Activated T-cell treated with anti-CD3 and anti-CD28 coated beads, Interleukin-2, amount 50 U/mL, for 72 hours (primary cell): ENCODE measurements at regions not wholly inside any gene's neighbourhood (a gene's known extent, or its start where the extent isn't known, plus 50 kb on each side); places are given as distances from the start of the nearest gene placed in this dataset.

Source experiments
- ATAC-seq, 2 donors: fragments of 150-1000 bp; cut with Tn5 transposase; replicated peaks in 1 of 2; 2 replicates each; pipeline ENCODE4 v1.10.0; 2021; ENCODE audit warnings: moderate library complexity in 2 of 2, mild to moderate bottlenecking in 1 of 2
- DNase-seq, 2 donors: peaks; one replicate each; pipeline ENCODE4 v3.0.0; 2021 to 2022; ENCODE audit warnings: mixed read lengths in 1 of 2
- H3K27ac Mint-ChIP-seq: one replicate; pipeline ENCODE4 v1.8.0; 2022; ENCODE audit warnings: mild to moderate bottlenecking, moderate library complexity, mixed read lengths
- H3K27me3 Mint-ChIP-seq: one replicate; pipeline ENCODE4 v1.8.0; 2022; ENCODE audit warnings: low read depth, mixed read lengths
- H3K36me3 Mint-ChIP-seq, 2 donors: one replicate each; pipeline ENCODE4 v1.8.0; 2022; ENCODE audit warnings: mixed read lengths in 2 of 2, mild to moderate bottlenecking in 1 of 2; ENCODE audit not compliant: insufficient read depth in 2 of 2
- H3K4me1 Mint-ChIP-seq: one replicate; pipeline ENCODE4 v1.8.0; 2022; ENCODE audit warnings: low read depth, mixed read lengths
- H3K4me3 Mint-ChIP-seq, 2 donors: one replicate each; pipeline ENCODE4 v1.8.0; 2022; ENCODE audit warnings: mild to moderate bottlenecking in 2 of 2, mixed read lengths in 2 of 2, moderate library complexity in 2 of 2
- H3K9me3 Mint-ChIP-seq, 2 donors: one replicate each; pipeline ENCODE4 v1.8.0; 2022; ENCODE audit warnings: mixed read lengths in 2 of 2

GRCh38 chr20:12358006-12358654, 440.4 kb downstream of the BTBD3 start:
- Mint-ChIP-seq H3K4me3 (no peak overlapping the region), H3K27ac (no peak overlapping the region), H3K36me3 (peaks cover 0 to 2% of the 10 kb centered on the region in 2 donors), H3K4me1 (no peaks in the 10 kb centered on the region), H3K9me3 (peaks cover 7 to 10% of the 10 kb centered on the region in 2 donors), H3K27me3 (no peaks in the 10 kb centered on the region)
- ATAC-seq, result no peak
- DNase-seq, result no peak

GRCh38 chr20:12358655-12359009, 440.9 kb downstream of the BTBD3 start:
- H3K36me3 Mint-ChIP-seq, result peaks cover 0 to 2% of the 10 kb centered on the region in 2 donors
- H3K9me3 Mint-ChIP-seq, result peaks cover 7 to 10% of the 10 kb centered on the region in 2 donors
- ATAC-seq (no peak), DNase-seq (no peak)
- H3K27ac Mint-ChIP-seq, result no peak overlapping the region
- H3K4me1 Mint-ChIP-seq, result no peaks in the 10 kb centered on the region
- no peaks in the 10 kb centered on the region for H3K27me3 Mint-ChIP-seq
- H3K4me3 Mint-ChIP-seq, result no peak overlapping the region

- no peak for ATAC-seq
- H3K27ac Mint-ChIP-seq, result no peak overlapping the region
- no peaks in the 10 kb centered on the region for H3K27me3 Mint-ChIP-seq
- peaks cover 4 to 12% of the 10 kb centered on the region in 2 donors for H3K9me3 Mint-ChIP-seq
- no peaks in the 10 kb centered on the region for H3K4me1 Mint-ChIP-seq
- no peak for DNase-seq
- no peak overlapping the region for H3K4me3 Mint-ChIP-seq
- H3K36me3 Mint-ChIP-seq, result no peaks in the 10 kb centered on the region
Measured at GRCh38 chr20:12371990-12372389, 454.3 kb downstream of the BTBD3 start.

GRCh38 chr20:12372557-12372956, 454.9 kb downstream of the BTBD3 start:
- DNase-seq, result no peak
- H3K4me1 Mint-ChIP-seq, result no peaks in the 10 kb centered on the region
- H3K27ac Mint-ChIP-seq, result no peak overlapping the region
- peaks cover 4 to 12% of the 10 kb centered on the region in 2 donors for H3K9me3 Mint-ChIP-seq
- no peaks in the 10 kb centered on the region for H3K36me3 Mint-ChIP-seq
- ATAC-seq, result no peak
- no peak overlapping the region for H3K4me3 Mint-ChIP-seq
- H3K27me3 Mint-ChIP-seq, result no peaks in the 10 kb centered on the region

GRCh38 chr20:12375967-12376366, 458.3 kb downstream of the BTBD3 start:
- Mint-ChIP-seq H3K27ac (no peak overlapping the region), H3K4me3 (no peak overlapping the region), H3K9me3 (peaks cover 12 to 15% of the 10 kb centered on the region in 2 donors), H3K36me3 (no peaks in the 10 kb centered on the region), H3K27me3 (no peaks in the 10 kb centered on the region), H3K4me1 (no peaks in the 10 kb centered on the region)
- DNase-seq (no peak), ATAC-seq (no peak)

GRCh38 chr20:12383821-12384220, 466.1 kb downstream of the BTBD3 start:
- H3K36me3 Mint-ChIP-seq, result no peaks in the 10 kb centered on the region
- H3K27me3 Mint-ChIP-seq, result no peaks in the 10 kb centered on the region
- H3K4me3 Mint-ChIP-seq, result no peak overlapping the region
- DNase-seq (no peak), ATAC-seq (no peak)
- H3K9me3 Mint-ChIP-seq, result peaks cover 2 to 9% of the 10 kb centered on the region in 2 donors
- H3K4me1 Mint-ChIP-seq, result no peaks in the 10 kb centered on the region
- H3K27ac Mint-ChIP-seq, result no peak overlapping the region

GRCh38 chr20:12386821-12387220, 469.1 kb downstream of the BTBD3 start:
- H3K9me3 Mint-ChIP-seq, result peaks cover 5 to 6% of the 10 kb centered on the region in 2 donors
- no peaks in the 10 kb centered on the region for H3K4me1 Mint-ChIP-seq
- H3K4me3 Mint-ChIP-seq, result no peak overlapping the region
- H3K27ac Mint-ChIP-seq, result no peak overlapping the region
- peaks cover 0 to 2% of the 10 kb centered on the region in 2 donors for H3K36me3 Mint-ChIP-seq
- DNase-seq (no peak), ATAC-seq (no peak)
- H3K27me3 Mint-ChIP-seq, result no peaks in the 10 kb centered on the region

- Mint-ChIP-seq H3K27ac (no peak overlapping the region), H3K36me3 (peaks cover 0 to 2% of the 10 kb centered on the region in 2 donors), H3K4me1 (no peaks in the 10 kb centered on the region), H3K27me3 (no peaks in the 10 kb centered on the region), H3K9me3 (peaks cover 6 to 14% of the 10 kb centered on the region in 2 donors), H3K4me3 (no peak overlapping the region)
- ATAC-seq (no peak), DNase-seq (no peak)
Measured at GRCh38 chr20:12391099-12391498, 473.4 kb downstream of the BTBD3 start.

GRCh38 chr20:12394786-12395185, 477.1 kb downstream of the BTBD3 start:
- no peak overlapping the region for H3K27ac Mint-ChIP-seq
- H3K27me3 Mint-ChIP-seq, result no peaks in the 10 kb centered on the region
- no peak for ATAC-seq
- no peaks in the 10 kb centered on the region for H3K4me1 Mint-ChIP-seq
- H3K9me3 Mint-ChIP-seq, result peaks cover 13 to 22% of the 10 kb centered on the region in 2 donors
- no peak overlapping the region for H3K4me3 Mint-ChIP-seq
- DNase-seq, result no peak
- H3K36me3 Mint-ChIP-seq, result peaks cover 0 to 2% of the 10 kb centered on the region in 2 donors

- no peaks in the 10 kb centered on the region for H3K4me1 Mint-ChIP-seq
Measured at GRCh38 chr20:12395353-12395752, 477.7 kb downstream of the BTBD3 start.

GRCh38 chr20:12395760-12396159, 478.1 kb downstream of the BTBD3 start:
- no peak overlapping the region for H3K4me3 Mint-ChIP-seq
- peaks cover 0 to 2% of the 10 kb centered on the region in 2 donors for H3K36me3 Mint-ChIP-seq
- peaks cover 10 to 19% of the 10 kb centered on the region in 2 donors for H3K9me3 Mint-ChIP-seq
- no peaks in the 10 kb centered on the region for H3K27me3 Mint-ChIP-seq
- ATAC-seq, result no peak
- no peak for DNase-seq
- no peaks in the 10 kb centered on the region for H3K4me1 Mint-ChIP-seq
- H3K27ac Mint-ChIP-seq, result no peak overlapping the region

More at GRCh38 chr20:12395353-12395752, 477.7 kb downstream of the BTBD3 start:
- H3K9me3 Mint-ChIP-seq, result peaks cover 11 to 21% of the 10 kb centered on the region in 2 donors
- no peak for ATAC-seq
- no peaks in the 10 kb centered on the region for H3K27me3 Mint-ChIP-seq
- no peak for DNase-seq
- no peak overlapping the region for H3K27ac Mint-ChIP-seq
- no peak overlapping the region for H3K4me3 Mint-ChIP-seq
- H3K36me3 Mint-ChIP-seq, result peaks cover 0 to 2% of the 10 kb centered on the region in 2 donors

- no peaks in the 10 kb centered on the region for H3K27me3 Mint-ChIP-seq
- peaks cover 19 to 20% of the 10 kb centered on the region in 2 donors for H3K9me3 Mint-ChIP-seq
- H3K36me3 Mint-ChIP-seq, result no peaks in the 10 kb centered on the region
- DNase-seq, result no peak
- H3K4me1 Mint-ChIP-seq, result no peaks in the 10 kb centered on the region
- no peak for ATAC-seq
- no peak overlapping the region for H3K4me3 Mint-ChIP-seq
- H3K27ac Mint-ChIP-seq, result no peak overlapping the region
Measured at GRCh38 chr20:12399110-12399836, 481.6 kb downstream of the BTBD3 start.

- peaks cover 0 to 3% of the 10 kb centered on the region in 2 donors for H3K36me3 Mint-ChIP-seq
Measured at GRCh38 chr20:12404941-12405340, 487.2 kb downstream of the BTBD3 start.

More at GRCh38 chr20:12404941-12405340, 487.2 kb downstream of the BTBD3 start:
- no peaks in the 10 kb centered on the region for H3K4me1 Mint-ChIP-seq
- H3K27me3 Mint-ChIP-seq, result no peaks in the 10 kb centered on the region
- peaks cover 17 to 20% of the 10 kb centered on the region in 2 donors for H3K9me3 Mint-ChIP-seq
- H3K4me3 Mint-ChIP-seq, result no peak overlapping the region
- no peak for ATAC-seq
- no peak overlapping the region for H3K27ac Mint-ChIP-seq
- no peak for DNase-seq
